WTC11 (cell line): ENCODE measurements at regions not wholly inside any gene's neighbourhood (a gene's known extent, or its start where the extent isn't known, plus 50 kb on each side); places are given as distances from the start of the nearest gene placed in this dataset.

Experiments used
- ATAC-seq: fragments of 200-7000 bp; cut with Tn5 transposase; 2 replicates; pipeline ENCODE4 v1.10.0; 2021; ENCODE audit warnings: mild to moderate bottlenecking, moderate library complexity
- CTCF ChIA-PET: fragments of 300-600 bp; sonication (Branson Sonifier 250); formaldehyde crosslinking; loops from one replicate; lab custom pipeline; 2021; ENCODE audit warnings: antibody characterized with exemption; lab: Charles Lee
- POLR2A ChIA-PET: fragments of 350-600 bp; sonication (Branson Sonifier 250); formaldehyde crosslinking; loops from one replicate; lab custom pipeline; 2021; ENCODE audit warnings: antibody characterized with exemption; lab: Charles Lee
- DNase-seq: peaks from one replicate; pipeline ENCODE4 v3.0.0; 2021; ENCODE audit warnings: low spot score
- H3K27ac Mint-ChIP-seq: 2 replicates; pipeline ENCODE4 v1.8.0; 2021; ENCODE audit warnings: mixed read lengths
- H3K27me3 Mint-ChIP-seq: 2 replicates; pipeline ENCODE4 v1.8.0; 2021; ENCODE audit warnings: low read depth, mild to moderate bottlenecking, moderate library complexity, mixed read lengths
- H3K36me3 Mint-ChIP-seq: 2 replicates; pipeline ENCODE4 v1.8.0; 2021; ENCODE audit warnings: mixed read lengths
- H3K4me1 Mint-ChIP-seq: 2 replicates; pipeline ENCODE4 v1.8.0; 2022; ENCODE audit warnings: mixed read lengths
- H3K4me3 Mint-ChIP-seq: 2 replicates; pipeline ENCODE4 v1.8.0; 2021; ENCODE audit warnings: mild to moderate bottlenecking, moderate library complexity, mixed read lengths
- H3K9me3 Mint-ChIP-seq: 2 replicates; pipeline ENCODE4 v1.8.0; 2021; ENCODE audit warnings: mixed read lengths
- EMX1 ChIP-seq: fragments of 250-450 bp; sonication (Bioruptor Pico); IDR thresholded peaks from 2 replicates; pipeline ENCODE4 v1.8.0; 2021; ENCODE audit warnings: mild to moderate bottlenecking
- ESRRA ChIP-seq: sonication (generic); formaldehyde crosslinking; IDR thresholded peaks from 2 replicates; pipeline ENCODE4 v1.8.1; 2022; ENCODE audit warnings: mild to moderate bottlenecking, missing genetic modification reagents, borderline replicate concordance
- ETV6 ChIP-seq: sonication (generic); formaldehyde crosslinking; IDR thresholded peaks from 2 replicates; pipeline ENCODE4 v1.8.1; 2022; ENCODE audit warnings: mild to moderate bottlenecking, missing genetic modification reagents
- GABPB1 ChIP-seq: sonication (generic); formaldehyde crosslinking; IDR thresholded peaks from 2 replicates; pipeline ENCODE4 v1.8.1; 2023; ENCODE audit warnings: mild to moderate bottlenecking, missing genetic modification reagents
- NR3C1 ChIP-seq: sonication (generic); formaldehyde crosslinking; conservative IDR thresholded peaks from 2 replicates; pipeline ENCODE4 v1.8.1; 2023; ENCODE audit warnings: low read depth, mild to moderate bottlenecking, missing genetic modification reagents
- PRRX2 ChIP-seq: fragments of 250-450 bp; sonication (Bioruptor Pico); IDR thresholded peaks from 2 replicates; pipeline ENCODE4 v1.8.0; 2021; ENCODE audit warnings: mild to moderate bottlenecking
- ZNF138 ChIP-seq: sonication (generic); formaldehyde crosslinking; conservative IDR thresholded peaks from 2 replicates; pipeline ENCODE4 v1.8.1; 2022; ENCODE audit warnings: mild to moderate bottlenecking, moderate library complexity, missing genetic modification reagents
- ZNF396 ChIP-seq: fragments of 250-450 bp; sonication (Bioruptor Pico); IDR thresholded peaks from 2 replicates; pipeline ENCODE4 v1.8.0; 2021; ENCODE audit warnings: mild to moderate bottlenecking, moderate library complexity, borderline replicate concordance
- TF ChIP-seq, protein P1 (sequence below): sonication (generic); formaldehyde crosslinking; IDR thresholded peaks from 2 replicates; pipeline ENCODE4 v1.8.1; 2022; ENCODE audit warnings: mild to moderate bottlenecking, moderate library complexity, missing genetic modification reagents
- TF ChIP-seq, protein P2 (sequence below): sonication (generic); formaldehyde crosslinking; IDR thresholded peaks from 2 replicates; pipeline ENCODE4 v1.8.1; 2023; ENCODE audit warnings: mild to moderate bottlenecking, missing genetic modification reagents, moderate library complexity
- TF ChIP-seq, protein P3 (sequence below): sonication (generic); formaldehyde crosslinking; IDR thresholded peaks from 2 replicates; pipeline ENCODE4 v1.8.1; 2022; ENCODE audit warnings: mild to moderate bottlenecking, missing genetic modification reagents, moderate library complexity, borderline replicate concordance
- TF ChIP-seq, protein P4 (sequence below): fragments of 250-450 bp; sonication (Bioruptor Pico); IDR thresholded peaks from 2 replicates; pipeline ENCODE4 v1.9.0; 2021; ENCODE audit warnings: moderate library complexity, mild to moderate bottlenecking, inconsistent platforms, borderline replicate concordance
- TF ChIP-seq, protein P5 (sequence below): fragments of 250-450 bp; sonication (Bioruptor Pico); IDR thresholded peaks from 2 replicates; pipeline ENCODE4 v1.9.0; 2021; ENCODE audit warnings: mild to moderate bottlenecking
- TF ChIP-seq, protein P6 (sequence below): sonication (generic); formaldehyde crosslinking; IDR thresholded peaks from 2 replicates; pipeline ENCODE4 v1.8.1; 2022; ENCODE audit warnings: low read depth, missing genetic modification reagents, borderline replicate concordance
- TF ChIP-seq, protein P7 (sequence below): sonication (generic); formaldehyde crosslinking; conservative IDR thresholded peaks from 2 replicates; pipeline ENCODE4 v1.8.1; 2023; ENCODE audit warnings: mild to moderate bottlenecking, low read depth, missing genetic modification reagents, moderate library complexity

DNA sequence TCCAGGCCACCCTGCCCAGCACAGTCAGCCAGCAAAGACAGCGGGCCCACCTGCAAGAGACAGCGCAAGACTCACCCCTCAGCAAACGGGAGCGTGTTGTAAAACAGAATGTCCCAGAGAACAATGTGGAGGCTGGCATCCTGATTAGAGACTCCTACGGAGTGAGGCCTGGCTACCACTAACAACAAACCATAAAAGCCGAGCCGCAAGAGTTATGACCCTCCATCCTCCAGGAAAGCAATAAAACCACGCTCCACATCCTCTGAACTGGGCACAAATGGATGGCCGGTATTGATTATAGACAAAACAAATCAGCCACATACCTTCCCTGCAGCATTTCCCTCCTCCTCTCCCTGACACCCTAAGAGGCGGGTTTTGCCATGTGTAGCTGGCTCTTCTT is 75.8 kb upstream of the LIPC start:
- ChIA-PET CTCF (interaction anchor here (1.6 kb wide), 1 partner anchor 128 kb away, joined by 7 read pairs; no protein-coding TSS in a partner anchor), POLR2A (no interaction called here)
- no peak for DNase-seq
- Mint-ChIP-seq H3K27me3 (peaks cover 3% of the 10 kb centered on the region; the same call in 1 of the 2 replicates), H3K9me3 (no peaks in the 10 kb centered on the region), H3K4me1 (peaks cover 22% of the 10 kb centered on the region), H3K27ac (no peak overlapping the region), H3K4me3 (no peak overlapping the region), H3K36me3 (no peaks in the 10 kb centered on the region)
- TF ChIP-seq ETV6 (CRISPR knock-in tag) (no peak), PRRX2 (CRISPR knock-in tag) (no peak), ESRRA (CRISPR knock-in tag) (no peak), ZNF138 (CRISPR knock-in tag) (no peak), ZNF396 (CRISPR knock-in tag) (no peak), GABPB1 (CRISPR knock-in tag) (no peak), EMX1 (CRISPR knock-in tag) (no peak), NR3C1 (CRISPR knock-in tag) (no peak)
- TF ChIP-seq, protein P1, sequence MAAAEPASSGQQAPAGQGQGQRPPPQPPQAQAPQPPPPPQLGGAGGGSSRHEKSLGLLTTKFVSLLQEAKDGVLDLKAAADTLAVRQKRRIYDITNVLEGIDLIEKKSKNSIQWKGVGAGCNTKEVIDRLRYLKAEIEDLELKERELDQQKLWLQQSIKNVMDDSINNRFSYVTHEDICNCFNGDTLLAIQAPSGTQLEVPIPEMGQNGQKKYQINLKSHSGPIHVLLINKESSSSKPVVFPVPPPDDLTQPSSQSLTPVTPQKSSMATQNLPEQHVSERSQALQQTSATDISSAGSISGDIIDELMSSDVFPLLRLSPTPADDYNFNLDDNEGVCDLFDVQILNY (CRISPR knock-in tag) = no peak
- TF ChIP-seq, protein P2, sequence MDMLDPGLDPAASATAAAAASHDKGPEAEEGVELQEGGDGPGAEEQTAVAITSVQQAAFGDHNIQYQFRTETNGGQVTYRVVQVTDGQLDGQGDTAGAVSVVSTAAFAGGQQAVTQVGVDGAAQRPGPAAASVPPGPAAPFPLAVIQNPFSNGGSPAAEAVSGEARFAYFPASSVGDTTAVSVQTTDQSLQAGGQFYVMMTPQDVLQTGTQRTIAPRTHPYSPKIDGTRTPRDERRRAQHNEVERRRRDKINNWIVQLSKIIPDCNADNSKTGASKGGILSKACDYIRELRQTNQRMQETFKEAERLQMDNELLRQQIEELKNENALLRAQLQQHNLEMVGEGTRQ (CRISPR knock-in tag) = no peak
- TF ChIP-seq, protein P3, sequence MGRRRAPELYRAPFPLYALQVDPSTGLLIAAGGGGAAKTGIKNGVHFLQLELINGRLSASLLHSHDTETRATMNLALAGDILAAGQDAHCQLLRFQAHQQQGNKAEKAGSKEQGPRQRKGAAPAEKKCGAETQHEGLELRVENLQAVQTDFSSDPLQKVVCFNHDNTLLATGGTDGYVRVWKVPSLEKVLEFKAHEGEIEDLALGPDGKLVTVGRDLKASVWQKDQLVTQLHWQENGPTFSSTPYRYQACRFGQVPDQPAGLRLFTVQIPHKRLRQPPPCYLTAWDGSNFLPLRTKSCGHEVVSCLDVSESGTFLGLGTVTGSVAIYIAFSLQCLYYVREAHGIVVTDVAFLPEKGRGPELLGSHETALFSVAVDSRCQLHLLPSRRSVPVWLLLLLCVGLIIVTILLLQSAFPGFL = no peak
- TF ChIP-seq, protein P4, sequence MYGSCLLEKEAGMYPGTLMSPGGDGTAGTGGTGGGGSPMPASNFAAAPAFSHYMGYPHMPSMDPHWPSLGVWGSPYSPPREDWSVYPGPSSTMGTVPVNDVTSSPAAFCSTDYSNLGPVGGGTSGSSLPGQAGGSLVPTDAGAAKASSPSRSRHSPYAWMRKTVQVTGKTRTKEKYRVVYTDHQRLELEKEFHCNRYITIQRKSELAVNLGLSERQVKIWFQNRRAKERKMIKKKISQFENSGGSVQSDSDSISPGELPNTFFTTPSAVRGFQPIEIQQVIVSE (CRISPR knock-in tag) = no peak
- TF ChIP-seq, protein P5, sequence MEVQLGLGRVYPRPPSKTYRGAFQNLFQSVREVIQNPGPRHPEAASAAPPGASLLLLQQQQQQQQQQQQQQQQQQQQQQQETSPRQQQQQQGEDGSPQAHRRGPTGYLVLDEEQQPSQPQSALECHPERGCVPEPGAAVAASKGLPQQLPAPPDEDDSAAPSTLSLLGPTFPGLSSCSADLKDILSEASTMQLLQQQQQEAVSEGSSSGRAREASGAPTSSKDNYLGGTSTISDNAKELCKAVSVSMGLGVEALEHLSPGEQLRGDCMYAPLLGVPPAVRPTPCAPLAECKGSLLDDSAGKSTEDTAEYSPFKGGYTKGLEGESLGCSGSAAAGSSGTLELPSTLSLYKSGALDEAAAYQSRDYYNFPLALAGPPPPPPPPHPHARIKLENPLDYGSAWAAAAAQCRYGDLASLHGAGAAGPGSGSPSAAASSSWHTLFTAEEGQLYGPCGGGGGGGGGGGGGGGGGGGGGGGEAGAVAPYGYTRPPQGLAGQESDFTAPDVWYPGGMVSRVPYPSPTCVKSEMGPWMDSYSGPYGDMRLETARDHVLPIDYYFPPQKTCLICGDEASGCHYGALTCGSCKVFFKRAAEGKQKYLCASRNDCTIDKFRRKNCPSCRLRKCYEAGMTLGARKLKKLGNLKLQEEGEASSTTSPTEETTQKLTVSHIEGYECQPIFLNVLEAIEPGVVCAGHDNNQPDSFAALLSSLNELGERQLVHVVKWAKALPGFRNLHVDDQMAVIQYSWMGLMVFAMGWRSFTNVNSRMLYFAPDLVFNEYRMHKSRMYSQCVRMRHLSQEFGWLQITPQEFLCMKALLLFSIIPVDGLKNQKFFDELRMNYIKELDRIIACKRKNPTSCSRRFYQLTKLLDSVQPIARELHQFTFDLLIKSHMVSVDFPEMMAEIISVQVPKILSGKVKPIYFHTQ (CRISPR knock-in tag) = no peak
- TF ChIP-seq, protein P6, sequence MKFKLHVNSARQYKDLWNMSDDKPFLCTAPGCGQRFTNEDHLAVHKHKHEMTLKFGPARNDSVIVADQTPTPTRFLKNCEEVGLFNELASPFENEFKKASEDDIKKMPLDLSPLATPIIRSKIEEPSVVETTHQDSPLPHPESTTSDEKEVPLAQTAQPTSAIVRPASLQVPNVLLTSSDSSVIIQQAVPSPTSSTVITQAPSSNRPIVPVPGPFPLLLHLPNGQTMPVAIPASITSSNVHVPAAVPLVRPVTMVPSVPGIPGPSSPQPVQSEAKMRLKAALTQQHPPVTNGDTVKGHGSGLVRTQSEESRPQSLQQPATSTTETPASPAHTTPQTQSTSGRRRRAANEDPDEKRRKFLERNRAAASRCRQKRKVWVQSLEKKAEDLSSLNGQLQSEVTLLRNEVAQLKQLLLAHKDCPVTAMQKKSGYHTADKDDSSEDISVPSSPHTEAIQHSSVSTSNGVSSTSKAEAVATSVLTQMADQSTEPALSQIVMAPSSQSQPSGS (CRISPR knock-in tag) = no peak
- TF ChIP-seq, protein P7, sequence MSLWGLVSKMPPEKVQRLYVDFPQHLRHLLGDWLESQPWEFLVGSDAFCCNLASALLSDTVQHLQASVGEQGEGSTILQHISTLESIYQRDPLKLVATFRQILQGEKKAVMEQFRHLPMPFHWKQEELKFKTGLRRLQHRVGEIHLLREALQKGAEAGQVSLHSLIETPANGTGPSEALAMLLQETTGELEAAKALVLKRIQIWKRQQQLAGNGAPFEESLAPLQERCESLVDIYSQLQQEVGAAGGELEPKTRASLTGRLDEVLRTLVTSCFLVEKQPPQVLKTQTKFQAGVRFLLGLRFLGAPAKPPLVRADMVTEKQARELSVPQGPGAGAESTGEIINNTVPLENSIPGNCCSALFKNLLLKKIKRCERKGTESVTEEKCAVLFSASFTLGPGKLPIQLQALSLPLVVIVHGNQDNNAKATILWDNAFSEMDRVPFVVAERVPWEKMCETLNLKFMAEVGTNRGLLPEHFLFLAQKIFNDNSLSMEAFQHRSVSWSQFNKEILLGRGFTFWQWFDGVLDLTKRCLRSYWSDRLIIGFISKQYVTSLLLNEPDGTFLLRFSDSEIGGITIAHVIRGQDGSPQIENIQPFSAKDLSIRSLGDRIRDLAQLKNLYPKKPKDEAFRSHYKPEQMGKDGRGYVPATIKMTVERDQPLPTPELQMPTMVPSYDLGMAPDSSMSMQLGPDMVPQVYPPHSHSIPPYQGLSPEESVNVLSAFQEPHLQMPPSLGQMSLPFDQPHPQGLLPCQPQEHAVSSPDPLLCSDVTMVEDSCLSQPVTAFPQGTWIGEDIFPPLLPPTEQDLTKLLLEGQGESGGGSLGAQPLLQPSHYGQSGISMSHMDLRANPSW = no peak
- ATAC-seq = no peak
